K562 (cell line): ENCODE measurements at regions not wholly inside any gene's neighbourhood (a gene's known extent, or its start where the extent isn't known, plus 50 kb on each side); places are given as distances from the start of the nearest gene placed in this dataset.

Experiments used
- FOSL1 ChIP-seq: fragments of 200-800 bp; sonication (Bioruptor generic); conservative IDR thresholded peaks from 2 replicates; pipeline ENCODE4 v1.6.1; 2016; ENCODE audit warnings: missing genetic modification characterization, missing compliant biosample characterization
- JUND ChIP-seq, 2 experiments: IDR thresholded peaks; 2 replicates in 1 of 2; 3 replicates in 1 of 2; pipeline ENCODE4 v1.6.1; 2011; ENCODE audit warnings: borderline replicate concordance in 2 of 2, low read depth in 2 of 2, low read length in 2 of 2, improper control_type of control experiment in 1 of 2, missing biosample characterization in 1 of 2, missing genetic modification characterization in 1 of 2, missing genetic modification reagents in 1 of 2
- MYC ChIP-seq, 2 experiments: fragments of 250-450 bp in 1 of 2; sonication (Bioruptor Pico) in 1 of 2; IDR thresholded peaks; 2 replicates each; pipeline versions ENCODE4 v1.5.1 to v1.6.1; 2012 to 2021; ENCODE audit warnings: low read depth in 2 of 2, borderline replicate concordance in 1 of 2, improper control_type of control experiment in 1 of 2, low read length in 1 of 2, mild to moderate bottlenecking in 1 of 2, moderate library complexity in 1 of 2
- ZNF655 ChIP-seq: fragments of 250-450 bp; sonication (Bioruptor Pico); IDR thresholded peaks from 2 replicates; pipeline ENCODE4 v1.5.0; 2021

GRCh38 chr16:86027373-86028126 lies 128.6 kb downstream of the IRF8 start:
- TF ChIP-seq ZNF655 (CRISPR knock-in tag) (no peak), JUND (IDR thresholded peaks at IDR 0.05; ENCODE audit: borderline replicate concordance, low read depth, low read length) (no peak), JUND (tag; IDR thresholded peaks at IDR 0.05; ENCODE audit: borderline replicate concordance, low read depth, low read length) (no peak), MYC (IDR thresholded peaks at IDR 0.05; ENCODE audit: low read depth, low read length) (no peak), MYC (CRISPR knock-in tag; IDR thresholded peaks at IDR 0.05; ENCODE audit: borderline replicate concordance, low read depth) (no peak), FOSL1 (tag) (no peak)
